ENCODE measurements at regions not wholly inside any gene's neighbourhood (a gene's known extent, or its start where the extent isn't known, plus 50 kb on each side); places are given as distances from the start of the nearest gene placed in this dataset.

DNA sequence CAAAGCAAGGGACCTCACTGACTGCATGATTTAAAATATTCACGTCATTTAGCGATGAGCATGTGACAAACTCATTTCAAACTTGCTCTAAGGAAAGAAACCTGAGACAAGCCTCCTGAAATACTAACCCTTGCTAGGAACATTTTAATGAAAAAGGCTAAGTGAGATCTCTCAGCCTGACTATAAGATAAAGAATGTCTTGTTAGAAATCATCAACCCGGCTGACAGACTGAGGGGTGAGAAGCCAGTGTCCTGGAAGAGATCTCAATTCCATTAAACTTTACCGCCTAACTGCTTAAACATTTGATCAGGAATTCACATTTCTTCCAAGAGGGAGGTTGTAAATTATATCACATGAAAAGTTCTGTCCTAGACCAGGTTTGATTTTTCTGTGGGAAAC, 274.8 kb upstream of the EXOC2 start (continued):
- TF ChIP-seq, protein P1, sequence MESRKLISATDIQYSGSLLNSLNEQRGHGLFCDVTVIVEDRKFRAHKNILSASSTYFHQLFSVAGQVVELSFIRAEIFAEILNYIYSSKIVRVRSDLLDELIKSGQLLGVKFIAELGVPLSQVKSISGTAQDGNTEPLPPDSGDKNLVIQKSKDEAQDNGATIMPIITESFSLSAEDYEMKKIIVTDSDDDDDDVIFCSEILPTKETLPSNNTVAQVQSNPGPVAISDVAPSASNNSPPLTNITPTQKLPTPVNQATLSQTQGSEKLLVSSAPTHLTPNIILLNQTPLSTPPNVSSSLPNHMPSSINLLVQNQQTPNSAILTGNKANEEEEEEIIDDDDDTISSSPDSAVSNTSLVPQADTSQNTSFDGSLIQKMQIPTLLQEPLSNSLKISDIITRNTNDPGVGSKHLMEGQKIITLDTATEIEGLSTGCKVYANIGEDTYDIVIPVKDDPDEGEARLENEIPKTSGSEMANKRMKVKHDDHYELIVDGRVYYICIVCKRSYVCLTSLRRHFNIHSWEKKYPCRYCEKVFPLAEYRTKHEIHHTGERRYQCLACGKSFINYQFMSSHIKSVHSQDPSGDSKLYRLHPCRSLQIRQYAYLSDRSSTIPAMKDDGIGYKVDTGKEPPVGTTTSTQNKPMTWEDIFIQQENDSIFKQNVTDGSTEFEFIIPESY (IDR thresholded peaks at IDR 0.05; ENCODE audit: borderline replicate concordance, low read depth) = no peak
- TF ChIP-seq, protein P2, sequence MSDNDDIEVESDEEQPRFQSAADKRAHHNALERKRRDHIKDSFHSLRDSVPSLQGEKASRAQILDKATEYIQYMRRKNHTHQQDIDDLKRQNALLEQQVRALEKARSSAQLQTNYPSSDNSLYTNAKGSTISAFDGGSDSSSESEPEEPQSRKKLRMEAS (IDR thresholded peaks at IDR 0.05; ENCODE audit: low read depth) = no peak
- no peak for TF ChIP-seq FOXJ3 (CRISPR knock-in tag; IDR thresholded peaks at IDR 0.05)

DNA sequence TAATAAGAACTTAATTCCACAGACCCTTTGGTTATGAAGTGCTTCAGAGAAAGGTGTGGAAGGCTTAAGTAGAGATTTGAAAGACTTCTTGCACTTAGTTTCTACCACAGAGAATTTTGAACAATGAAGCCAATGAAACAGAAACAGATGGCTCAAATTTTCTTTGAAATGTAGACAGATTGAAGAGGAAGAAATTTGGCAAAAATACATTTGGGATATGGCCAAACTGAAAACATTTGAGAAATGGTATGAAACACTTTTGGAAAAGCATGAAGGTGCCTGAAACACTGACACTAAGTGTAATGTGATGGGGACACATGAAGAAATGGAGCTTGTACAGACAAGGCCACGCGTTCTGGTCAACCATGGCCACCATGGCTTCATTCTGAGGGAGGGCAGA, 272.4 kb upstream of the EXOC2 start:
- POLR2A ChIA-PET = no interaction called here
- CTCF ChIA-PET = no interaction called here
- Histone ChIP-seq H4K20me1 (ENCODE audit: insufficient read depth) (no peaks in the 10 kb centered on the region), H3K4me3 (ENCODE audit: low read depth in 2 of 2, low read length in 1 of 2) (no peak overlapping the region), H3K9ac (no peak overlapping the region), H3K27me3 (ENCODE audit: insufficient read depth) (peaks cover 57% of the 10 kb centered on the region), H2AFZ (ENCODE audit: low read depth) (no peak overlapping the region), H3K9me3 (no peaks in the 10 kb centered on the region), H3K36me3 (replicated peaks in 1 of 2; ENCODE audit: control insufficient read depth in 1 of 2, insufficient read depth in 2 of 2, low read length in 1 of 2) (no peaks in the 10 kb centered on the region), H3K27ac (ENCODE audit: low read depth in 2 of 2, low read length in 1 of 2) (no peak overlapping the region), H3F3A (replicated peaks; ENCODE audit: insufficient read depth) (no peaks in the 10 kb centered on the region), H3K79me2 (ENCODE audit: insufficient read depth) (no peaks in the 10 kb centered on the region), H3K9me2 (no peaks in the 10 kb centered on the region), H3K4me2 (no peak overlapping the region), H3K4me1 (ENCODE audit: control insufficient read depth in 1 of 2, insufficient read depth in 2 of 2, low read depth in 1 of 2, low read length in 1 of 2) (no peaks in the 10 kb centered on the region)
- 61% methylated on average over 2 of the region's 2 CpGs for WGBS (ENCODE audit: low lambda C conversion rate)
- DNase-seq = no peak
- TF ChIP-seq RCOR1 (IDR thresholded peaks at IDR 0.05; ENCODE audit: low read length) (no peak), FOXJ3 (CRISPR knock-in tag; IDR thresholded peaks at IDR 0.05) (no peak), NFIC (IDR thresholded peaks at IDR 0.05; ENCODE audit: borderline replicate concordance) (no peak), TEAD4 (IDR thresholded peaks at IDR 0.05; ENCODE audit: borderline replicate concordance, insufficient read depth) (no peak), YY1 (IDR thresholded peaks at IDR 0.05; ENCODE audit: low read depth) (no peak), RFX5 (IDR thresholded peaks at IDR 0.05; ENCODE audit: low read length) (no peak), RXRA (IDR thresholded peaks at IDR 0.05; ENCODE audit: borderline replicate concordance, low read depth) (no peak), EP300 (IDR thresholded peaks at IDR 0.05; ENCODE audit: borderline replicate concordance in 1 of 2, low read depth in 1 of 2, low read length in 1 of 2) (no peak), CHD2 (IDR thresholded peaks at IDR 0.05; ENCODE audit: low read length, partially characterized antibody) (no peak), TAF1 (IDR thresholded peaks at IDR 0.05; ENCODE audit: borderline replicate concordance, low read depth, low read length) (no peak), SMC3 (IDR thresholded peaks at IDR 0.05; ENCODE audit: low read depth, low read length) (no peak), TCF12 (IDR thresholded peaks at IDR 0.05) (no peak), FOSL2 (IDR thresholded peaks at IDR 0.05; ENCODE audit: borderline replicate concordance, low read depth) (no peak)
- TF ChIP-seq, protein P3, sequence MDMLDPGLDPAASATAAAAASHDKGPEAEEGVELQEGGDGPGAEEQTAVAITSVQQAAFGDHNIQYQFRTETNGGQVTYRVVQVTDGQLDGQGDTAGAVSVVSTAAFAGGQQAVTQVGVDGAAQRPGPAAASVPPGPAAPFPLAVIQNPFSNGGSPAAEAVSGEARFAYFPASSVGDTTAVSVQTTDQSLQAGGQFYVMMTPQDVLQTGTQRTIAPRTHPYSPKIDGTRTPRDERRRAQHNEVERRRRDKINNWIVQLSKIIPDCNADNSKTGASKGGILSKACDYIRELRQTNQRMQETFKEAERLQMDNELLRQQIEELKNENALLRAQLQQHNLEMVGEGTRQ (IDR thresholded peaks at IDR 0.05; ENCODE audit: borderline replicate concordance, low read depth, low read length) = no peak
- TF ChIP-seq, protein P4, sequence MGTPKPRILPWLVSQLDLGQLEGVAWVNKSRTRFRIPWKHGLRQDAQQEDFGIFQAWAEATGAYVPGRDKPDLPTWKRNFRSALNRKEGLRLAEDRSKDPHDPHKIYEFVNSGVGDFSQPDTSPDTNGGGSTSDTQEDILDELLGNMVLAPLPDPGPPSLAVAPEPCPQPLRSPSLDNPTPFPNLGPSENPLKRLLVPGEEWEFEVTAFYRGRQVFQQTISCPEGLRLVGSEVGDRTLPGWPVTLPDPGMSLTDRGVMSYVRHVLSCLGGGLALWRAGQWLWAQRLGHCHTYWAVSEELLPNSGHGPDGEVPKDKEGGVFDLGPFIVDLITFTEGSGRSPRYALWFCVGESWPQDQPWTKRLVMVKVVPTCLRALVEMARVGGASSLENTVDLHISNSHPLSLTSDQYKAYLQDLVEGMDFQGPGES (IDR thresholded peaks at IDR 0.05; ENCODE audit: low read depth, low read length) = no peak
- TF ChIP-seq, protein P1 (IDR thresholded peaks at IDR 0.05; ENCODE audit: borderline replicate concordance, low read depth) = no peak
- TF ChIP-seq, protein P5, sequence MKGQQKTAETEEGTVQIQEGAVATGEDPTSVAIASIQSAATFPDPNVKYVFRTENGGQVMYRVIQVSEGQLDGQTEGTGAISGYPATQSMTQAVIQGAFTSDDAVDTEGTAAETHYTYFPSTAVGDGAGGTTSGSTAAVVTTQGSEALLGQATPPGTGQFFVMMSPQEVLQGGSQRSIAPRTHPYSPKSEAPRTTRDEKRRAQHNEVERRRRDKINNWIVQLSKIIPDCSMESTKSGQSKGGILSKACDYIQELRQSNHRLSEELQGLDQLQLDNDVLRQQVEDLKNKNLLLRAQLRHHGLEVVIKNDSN (IDR thresholded peaks at IDR 0.05; ENCODE audit: borderline replicate concordance, low read depth) = no peak

Data from SK-N-SH (cell line).